Duodenal mucosa (tissue), 2 donors: ENCODE measurements at regions not wholly inside any gene's neighbourhood (a gene's known extent, or its start where the extent isn't known, plus 50 kb on each side); places are given as distances from the start of the nearest gene placed in this dataset.

Experiments used
- H3K27ac ChIP-seq: one replicate; pipeline ENCODE4 v1.7.0; 2013; ENCODE audit warnings: low read depth, low read length
- H3K27me3 ChIP-seq, 2 donors: one replicate each; pipeline ENCODE4 v1.7.0; 2013; ENCODE audit warnings: low read length in 2 of 2, control low read depth in 1 of 2; ENCODE audit not compliant: insufficient read depth in 2 of 2, control insufficient read depth in 1 of 2
- H3K36me3 ChIP-seq, 2 donors: one replicate each; pipeline ENCODE4 v1.7.0; 2013; ENCODE audit warnings: low read length in 2 of 2, control low read depth in 1 of 2; ENCODE audit not compliant: insufficient read depth in 2 of 2, control insufficient read depth in 1 of 2
- H3K4me1 ChIP-seq, 2 donors: one replicate each; pipeline ENCODE4 v1.7.0; 2013; ENCODE audit warnings: low read length in 2 of 2, control low read depth in 1 of 2; ENCODE audit not compliant: insufficient read depth in 2 of 2, control insufficient read depth in 1 of 2
- H3K4me3 ChIP-seq, 2 donors: one replicate each; pipeline ENCODE4 v1.7.0; 2013; ENCODE audit warnings: low read length in 2 of 2, low read depth in 1 of 2
- H3K9ac ChIP-seq, 2 donors: one replicate each; pipeline ENCODE4 v1.7.0; 2013; ENCODE audit warnings: low read length in 2 of 2, low read depth in 1 of 2
- H3K9me3 ChIP-seq, 2 donors: one replicate each; pipeline ENCODE4 v1.7.0; 2013; ENCODE audit warnings: low read length in 2 of 2, control low read depth in 1 of 2; ENCODE audit not compliant: control insufficient read depth in 1 of 2

GRCh38 chr12:76156726-76157125 is 72.2 kb upstream of the NAP1L1 start:
- no peak overlapping the region for H3K4me3 ChIP-seq
- no peaks in the 10 kb centered on the region for H3K36me3 ChIP-seq

GRCh38 chr12:76156314-76156713 is 71.8 kb upstream of the NAP1L1 start:
- Histone ChIP-seq H3K9me3 (no peaks in the 10 kb centered on the region), H3K36me3 (no peaks in the 10 kb centered on the region), H3K9ac (no peak overlapping the region), H3K27me3 (no peaks in the 10 kb centered on the region), H3K4me3 (no peak overlapping the region), H3K4me1 (peaks cover 0 to 7% of the 10 kb centered on the region in 2 donors), H3K27ac (no peak overlapping the region)

More at GRCh38 chr12:76156726-76157125, 72.2 kb upstream of the NAP1L1 start:
- no peaks in the 10 kb centered on the region for H3K9me3 ChIP-seq
- no peak overlapping the region for H3K27ac ChIP-seq
- H3K4me1 ChIP-seq = peaks cover 0 to 7% of the 10 kb centered on the region in 2 donors
- no peak overlapping the region for H3K9ac ChIP-seq
- H3K27me3 ChIP-seq = no peaks in the 10 kb centered on the region

GRCh38 chr12:76155157-76155670 is 70.7 kb upstream of the NAP1L1 start:
- Histone ChIP-seq H3K27me3 (no peaks in the 10 kb centered on the region), H3K36me3 (no peaks in the 10 kb centered on the region), H3K4me1 (peaks cover 0 to 7% of the 10 kb centered on the region in 2 donors), H3K4me3 (no peak overlapping the region), H3K9ac (no peak overlapping the region), H3K9me3 (no peaks in the 10 kb centered on the region), H3K27ac (no peak overlapping the region)

DNA sequence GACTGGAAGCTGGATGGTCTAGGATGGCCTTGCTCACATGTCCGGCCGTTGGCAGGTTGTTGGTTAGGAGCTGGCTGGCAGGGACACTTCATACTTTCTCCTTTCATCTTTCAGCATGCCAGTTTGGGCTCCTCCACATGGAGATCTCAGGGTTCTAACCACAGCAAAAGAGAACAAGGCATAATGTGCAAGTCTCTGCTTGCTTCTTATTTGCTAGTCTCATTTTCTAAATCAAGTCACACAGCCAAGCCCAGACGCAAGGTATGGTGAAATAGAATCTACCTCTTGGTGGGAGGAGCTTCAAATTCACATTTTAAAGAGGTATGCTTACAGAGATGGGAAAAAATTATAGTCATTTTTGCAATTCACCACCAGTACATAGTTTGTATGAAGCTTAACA is 69.1 kb upstream of the NAP1L1 start:
- peaks cover 0 to 4% of the 10 kb centered on the region in 2 donors for H3K4me1 ChIP-seq
- no peak overlapping the region for H3K27ac ChIP-seq
- H3K36me3 ChIP-seq = no peaks in the 10 kb centered on the region
- H3K9ac ChIP-seq = no peak overlapping the region
- no peak overlapping the region for H3K4me3 ChIP-seq
- H3K27me3 ChIP-seq = no peaks in the 10 kb centered on the region
- no peaks in the 10 kb centered on the region for H3K9me3 ChIP-seq

- no peaks in the 10 kb centered on the region for H3K36me3 ChIP-seq
- H3K9me3 ChIP-seq = no peaks in the 10 kb centered on the region
- H3K27ac ChIP-seq = no peak overlapping the region
- no peak overlapping the region for H3K4me3 ChIP-seq
- H3K9ac ChIP-seq = no peak overlapping the region
- no peaks in the 10 kb centered on the region for H3K27me3 ChIP-seq
- no peaks in the 10 kb centered on the region for H3K4me1 ChIP-seq
Measured at GRCh38 chr12:76152181-76152807, 67.8 kb upstream of the NAP1L1 start.

- H3K27me3 ChIP-seq = no peaks in the 10 kb centered on the region
- H3K9ac ChIP-seq = no peak overlapping the region
- no peak overlapping the region for H3K27ac ChIP-seq
- no peak overlapping the region for H3K4me3 ChIP-seq
- H3K4me1 ChIP-seq = peaks cover 4 to 8% of the 10 kb centered on the region in 2 donors
- no peaks in the 10 kb centered on the region for H3K9me3 ChIP-seq
- H3K36me3 ChIP-seq = no peaks in the 10 kb centered on the region
Measured at GRCh38 chr12:76144245-76144549, 59.7 kb upstream of the NAP1L1 start.

GRCh38 chr12:76143343-76144244 is 59.1 kb upstream of the NAP1L1 start:
- Histone ChIP-seq H3K4me3 (no peak overlapping the region), H3K9ac (no peak overlapping the region), H3K27ac (no peak overlapping the region), H3K36me3 (no peaks in the 10 kb centered on the region), H3K9me3 (peaks cover 0 to 3% of the 10 kb centered on the region in 2 donors), H3K27me3 (no peaks in the 10 kb centered on the region), H3K4me1 (peaks cover 4 to 8% of the 10 kb centered on the region in 2 donors)

DNA sequence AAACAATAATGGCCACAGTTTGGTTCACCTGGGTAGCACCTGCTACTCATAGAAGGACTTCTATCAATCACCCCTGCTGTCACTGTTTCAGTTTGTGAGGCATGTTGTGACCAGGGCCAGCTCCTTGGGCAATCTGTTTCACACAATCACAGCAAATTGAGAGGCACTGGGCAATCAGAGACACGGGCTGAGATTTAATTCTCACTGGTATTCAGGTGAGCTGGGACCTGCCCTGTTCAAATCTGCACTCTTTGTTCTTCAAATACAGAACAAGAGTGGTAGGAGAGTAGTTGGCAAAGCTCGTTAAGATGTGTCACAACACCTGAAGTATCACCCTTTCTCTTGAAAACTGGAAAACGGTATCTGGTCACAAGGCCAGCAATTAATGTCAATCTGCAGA is 57.8 kb upstream of the NAP1L1 start:
- Histone ChIP-seq H3K9me3 (peaks cover 0 to 9% of the 10 kb centered on the region in 2 donors), H3K4me1 (peaks cover 4 to 8% of the 10 kb centered on the region in 2 donors), H3K36me3 (no peaks in the 10 kb centered on the region), H3K9ac (no peak overlapping the region), H3K27me3 (no peaks in the 10 kb centered on the region), H3K4me3 (no peak overlapping the region), H3K27ac (no peak overlapping the region)

DNA sequence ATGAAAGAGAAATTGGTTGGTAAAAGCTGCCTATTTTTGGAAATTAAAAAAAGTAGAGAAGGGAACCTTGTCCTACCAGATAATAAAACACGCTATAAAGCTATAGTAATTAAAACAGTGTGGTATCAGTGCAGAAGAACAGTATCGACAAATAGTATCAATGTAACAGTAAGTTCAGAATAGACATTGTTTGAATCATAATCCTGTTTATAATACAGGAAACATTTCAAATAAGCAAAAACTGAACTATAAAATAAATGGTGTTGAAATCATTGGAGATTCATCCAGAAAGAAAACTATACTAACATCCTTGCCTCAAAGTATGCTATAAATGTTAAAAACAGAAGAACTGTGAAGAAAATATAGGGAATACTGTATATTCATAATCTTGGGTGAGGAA is 54.2 kb upstream of the NAP1L1 start:
- Histone ChIP-seq H3K9ac (no peak overlapping the region), H3K27me3 (no peaks in the 10 kb centered on the region), H3K36me3 (no peaks in the 10 kb centered on the region), H3K9me3 (peaks cover 0 to 9% of the 10 kb centered on the region in 2 donors), H3K4me1 (no peaks in the 10 kb centered on the region), H3K27ac (no peak overlapping the region), H3K4me3 (no peak overlapping the region)

GRCh38 chr12:76137606-76138005 is 53.1 kb upstream of the NAP1L1 start:
- H3K4me1 ChIP-seq = no peaks in the 10 kb centered on the region
- peaks cover 0 to 9% of the 10 kb centered on the region in 2 donors for H3K9me3 ChIP-seq
- H3K27ac ChIP-seq = no peak overlapping the region
- H3K36me3 ChIP-seq = no peaks in the 10 kb centered on the region
- no peak overlapping the region for H3K4me3 ChIP-seq
- H3K9ac ChIP-seq = no peak overlapping the region
- H3K27me3 ChIP-seq = no peaks in the 10 kb centered on the region
